ENCODE measurements at regions not wholly inside any gene's neighbourhood (a gene's known extent, or its start where the extent isn't known, plus 50 kb on each side); places are given as distances from the start of the nearest gene placed in this dataset.

DNA sequence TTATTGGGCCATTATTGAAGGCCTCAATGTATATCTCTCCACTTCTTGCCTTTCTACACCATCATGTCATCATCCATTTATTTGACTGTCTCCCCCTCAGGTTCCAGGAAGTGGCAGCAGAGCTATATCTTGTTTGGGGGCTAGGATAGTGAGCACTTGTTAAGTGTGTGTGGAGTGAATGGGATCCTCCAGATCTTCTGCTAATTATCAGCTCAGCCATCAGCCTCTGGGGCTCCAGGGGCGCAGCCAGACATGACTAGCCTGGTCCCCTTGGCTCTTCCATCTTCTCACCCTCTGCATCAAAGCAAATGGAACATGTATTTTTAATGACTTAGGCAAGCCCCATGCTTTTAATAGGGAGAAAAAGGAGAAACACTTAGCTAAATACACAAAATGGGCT is 176.5 kb downstream of the ARHGAP12 start:
- no peak for DNase-seq (ENCODE audit: low read depth, low spot score)
- CTCF ChIA-PET, result interaction anchor here (0.7 kb wide), 1 partner anchor 13 kb away, joined by 4 read pairs; no protein-coding TSS in a partner anchor

DNA sequence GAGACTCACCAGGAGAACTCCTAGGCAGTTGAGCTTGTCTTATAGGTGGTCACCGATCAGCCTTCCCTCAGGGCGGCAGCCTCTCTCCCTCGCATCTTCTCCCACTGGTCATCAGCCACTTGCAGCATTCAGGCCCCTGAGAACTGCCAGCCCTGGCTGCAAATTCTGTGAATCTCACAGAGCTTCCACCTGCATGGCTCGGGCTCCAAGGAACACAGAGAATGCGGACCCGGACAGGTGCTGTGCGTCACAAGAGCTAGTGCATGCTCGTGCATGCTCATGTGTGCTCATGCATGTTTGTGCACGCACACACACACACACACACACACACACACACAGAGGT is 176.9 kb downstream of the ARHGAP12 start:
- H3K4me3 ChIP-seq (ENCODE audit: low read depth in 2 of 2, low read length in 2 of 2), result no peak overlapping the region
- H3K27ac ChIP-seq (ENCODE audit: low read length), result 0 out of 2 replicates have a peak overlapping the region, but pooled peaks have one; percentile 57
- ChIA-PET POLR2A (no interaction called here), CTCF (interaction anchor here (0.7 kb wide), 1 partner anchor 14 kb away, joined by 4 read pairs; no protein-coding TSS in a partner anchor)
- no peak for TF ChIP-seq POLR2AphosphoS5 (IDR thresholded peaks at IDR 0.05; ENCODE audit: low read depth, low read length)
- TF ChIP-seq, protein P1, sequence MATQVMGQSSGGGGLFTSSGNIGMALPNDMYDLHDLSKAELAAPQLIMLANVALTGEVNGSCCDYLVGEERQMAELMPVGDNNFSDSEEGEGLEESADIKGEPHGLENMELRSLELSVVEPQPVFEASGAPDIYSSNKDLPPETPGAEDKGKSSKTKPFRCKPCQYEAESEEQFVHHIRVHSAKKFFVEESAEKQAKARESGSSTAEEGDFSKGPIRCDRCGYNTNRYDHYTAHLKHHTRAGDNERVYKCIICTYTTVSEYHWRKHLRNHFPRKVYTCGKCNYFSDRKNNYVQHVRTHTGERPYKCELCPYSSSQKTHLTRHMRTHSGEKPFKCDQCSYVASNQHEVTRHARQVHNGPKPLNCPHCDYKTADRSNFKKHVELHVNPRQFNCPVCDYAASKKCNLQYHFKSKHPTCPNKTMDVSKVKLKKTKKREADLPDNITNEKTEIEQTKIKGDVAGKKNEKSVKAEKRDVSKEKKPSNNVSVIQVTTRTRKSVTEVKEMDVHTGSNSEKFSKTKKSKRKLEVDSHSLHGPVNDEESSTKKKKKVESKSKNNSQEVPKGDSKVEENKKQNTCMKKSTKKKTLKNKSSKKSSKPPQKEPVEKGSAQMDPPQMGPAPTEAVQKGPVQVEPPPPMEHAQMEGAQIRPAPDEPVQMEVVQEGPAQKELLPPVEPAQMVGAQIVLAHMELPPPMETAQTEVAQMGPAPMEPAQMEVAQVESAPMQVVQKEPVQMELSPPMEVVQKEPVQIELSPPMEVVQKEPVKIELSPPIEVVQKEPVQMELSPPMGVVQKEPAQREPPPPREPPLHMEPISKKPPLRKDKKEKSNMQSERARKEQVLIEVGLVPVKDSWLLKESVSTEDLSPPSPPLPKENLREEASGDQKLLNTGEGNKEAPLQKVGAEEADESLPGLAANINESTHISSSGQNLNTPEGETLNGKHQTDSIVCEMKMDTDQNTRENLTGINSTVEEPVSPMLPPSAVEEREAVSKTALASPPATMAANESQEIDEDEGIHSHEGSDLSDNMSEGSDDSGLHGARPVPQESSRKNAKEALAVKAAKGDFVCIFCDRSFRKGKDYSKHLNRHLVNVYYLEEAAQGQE (IDR thresholded peaks at IDR 0.05; ENCODE audit: insufficient read depth in 1 of 2, low read depth in 2 of 2, low read length in 1 of 2), result no peak
- no peak for TF ChIP-seq TCF7L2 (IDR thresholded peaks at IDR 0.05; ENCODE audit: low read depth, low read length)
- TF ChIP-seq SIN3A (IDR thresholded peaks at IDR 0.05; ENCODE audit: borderline replicate concordance, insufficient read depth, low read depth, low read length), result no peak
- TF ChIP-seq, protein P2, sequence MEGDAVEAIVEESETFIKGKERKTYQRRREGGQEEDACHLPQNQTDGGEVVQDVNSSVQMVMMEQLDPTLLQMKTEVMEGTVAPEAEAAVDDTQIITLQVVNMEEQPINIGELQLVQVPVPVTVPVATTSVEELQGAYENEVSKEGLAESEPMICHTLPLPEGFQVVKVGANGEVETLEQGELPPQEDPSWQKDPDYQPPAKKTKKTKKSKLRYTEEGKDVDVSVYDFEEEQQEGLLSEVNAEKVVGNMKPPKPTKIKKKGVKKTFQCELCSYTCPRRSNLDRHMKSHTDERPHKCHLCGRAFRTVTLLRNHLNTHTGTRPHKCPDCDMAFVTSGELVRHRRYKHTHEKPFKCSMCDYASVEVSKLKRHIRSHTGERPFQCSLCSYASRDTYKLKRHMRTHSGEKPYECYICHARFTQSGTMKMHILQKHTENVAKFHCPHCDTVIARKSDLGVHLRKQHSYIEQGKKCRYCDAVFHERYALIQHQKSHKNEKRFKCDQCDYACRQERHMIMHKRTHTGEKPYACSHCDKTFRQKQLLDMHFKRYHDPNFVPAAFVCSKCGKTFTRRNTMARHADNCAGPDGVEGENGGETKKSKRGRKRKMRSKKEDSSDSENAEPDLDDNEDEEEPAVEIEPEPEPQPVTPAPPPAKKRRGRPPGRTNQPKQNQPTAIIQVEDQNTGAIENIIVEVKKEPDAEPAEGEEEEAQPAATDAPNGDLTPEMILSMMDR (IDR thresholded peaks at IDR 0.05), result no peak
- no TSS peak for BruUV-seq (replicated peaks)
- no peaks in the 10 kb centered on the region for H3K27me3 ChIP-seq (ENCODE audit: control insufficient read depth, insufficient read depth, low read length)
- ATAC-seq (no peak), DNase-seq (ENCODE audit: low read depth, low spot score) (no peak)
- H3K36me3 ChIP-seq (ENCODE audit: control insufficient read depth, insufficient read depth, low read length), result no peaks in the 10 kb centered on the region
- in situ Hi-C loops (cut with HindIII; ENCODE audit: low pct_unique_long_range_greater_than_20kb, low sequenced_read_pairs), result no loop called here
- intact Hi-C loops (cut with micrococcal nuclease; ENCODE audit: unreplicated experiment), result no loop called here
- peaks cover 39% of the 10 kb centered on the region for H3K4me1 ChIP-seq (ENCODE audit: control insufficient read depth, insufficient read depth, low read length)
- no peaks in the 10 kb centered on the region for H3K9me3 ChIP-seq (ENCODE audit: control insufficient read depth, insufficient read depth, low read depth, low read length)

More for the DNA sequence above, 176.5 kb downstream of the ARHGAP12 start:
- H3K4me1 ChIP-seq (ENCODE audit: control insufficient read depth, insufficient read depth, low read length), result peaks cover 43% of the 10 kb centered on the region
- in situ Hi-C loops (cut with HindIII; ENCODE audit: low pct_unique_long_range_greater_than_20kb, low sequenced_read_pairs), result no loop called here
- H3K27me3 ChIP-seq (ENCODE audit: control insufficient read depth, insufficient read depth, low read length), result no peaks in the 10 kb centered on the region
- TF ChIP-seq, protein P2 (IDR thresholded peaks at IDR 0.05), result no peak
- TF ChIP-seq SIN3A (IDR thresholded peaks at IDR 0.05; ENCODE audit: borderline replicate concordance, insufficient read depth, low read depth, low read length), result no peak
- TF ChIP-seq, protein P1 (IDR thresholded peaks at IDR 0.05; ENCODE audit: insufficient read depth in 1 of 2, low read depth in 2 of 2, low read length in 1 of 2), result no peak
- no peak for TF ChIP-seq POLR2AphosphoS5 (IDR thresholded peaks at IDR 0.05; ENCODE audit: low read depth, low read length)
- intact Hi-C loops (cut with micrococcal nuclease; ENCODE audit: unreplicated experiment), result no loop called here
- peak overlapping the region; percentile 93; the same call in 1 of the 2 replicates for H3K27ac ChIP-seq (ENCODE audit: low read length)
- no peak for ATAC-seq
- no peak overlapping the region for H3K4me3 ChIP-seq (ENCODE audit: low read depth in 2 of 2, low read length in 2 of 2)
- no peaks in the 10 kb centered on the region for H3K9me3 ChIP-seq (ENCODE audit: control insufficient read depth, insufficient read depth, low read depth, low read length)
- POLR2A ChIA-PET, result no interaction called here
- no peaks in the 10 kb centered on the region for H3K36me3 ChIP-seq (ENCODE audit: control insufficient read depth, insufficient read depth, low read length)
- BruUV-seq (replicated peaks), result no TSS peak
